Fibroblast of peridontal ligament (primary cell): ENCODE measurements at regions not wholly inside any gene's neighbourhood (a gene's known extent, or its start where the extent isn't known, plus 50 kb on each side); places are given as distances from the start of the nearest gene placed in this dataset.
"Not testable (repeated sequence)": the region's sequence is repeated elsewhere in the genome, so short reads cannot be mapped to it uniquely, and the experiment has no call there.

ENCODE experiments used
- DNase-seq: peaks from one replicate; pipeline ENCODE4 v3.0.0-alpha.2; 2010; ENCODE audit errors: extremely low read depth

DNA sequence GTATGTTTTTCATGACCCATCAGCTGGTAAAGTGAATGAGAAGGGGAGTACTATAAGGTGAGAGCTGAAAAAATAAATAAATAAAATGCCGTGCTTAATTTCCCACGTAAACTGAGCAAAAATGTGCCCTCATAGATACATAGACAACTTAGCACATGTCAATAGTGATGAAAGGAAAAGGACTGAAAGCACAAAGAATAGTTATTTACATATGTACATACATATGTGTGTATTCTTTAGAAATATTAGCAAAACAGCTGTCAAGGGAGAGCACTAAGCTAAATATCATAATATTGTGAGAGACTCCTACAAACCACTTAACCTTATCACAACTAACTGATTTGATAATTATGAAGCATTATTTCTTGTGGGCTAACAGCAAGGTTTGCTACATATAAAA, 213.6 kb upstream of the FTMT start:
- DNase-seq = no peak

DNA sequence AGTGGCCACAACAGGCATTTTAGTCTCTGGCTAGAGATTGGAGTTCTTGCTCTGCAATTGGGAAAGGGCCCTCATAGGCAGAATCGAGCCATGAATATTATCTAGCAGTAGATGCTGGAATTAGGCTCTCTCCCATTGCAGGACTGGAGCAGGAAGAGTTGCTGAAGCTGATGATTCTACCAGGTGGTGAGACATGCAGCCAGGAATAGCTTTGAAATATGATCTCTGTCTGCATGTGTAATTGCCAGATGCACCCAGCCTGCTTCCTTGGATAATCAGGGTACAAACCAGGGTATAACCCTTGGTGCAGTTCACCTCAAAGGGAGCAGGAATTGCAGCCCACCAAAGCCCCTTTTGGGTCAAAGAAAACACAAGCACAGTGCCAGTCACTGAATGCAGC, 211.4 kb upstream of the FTMT start:
- no peak for DNase-seq

DNA sequence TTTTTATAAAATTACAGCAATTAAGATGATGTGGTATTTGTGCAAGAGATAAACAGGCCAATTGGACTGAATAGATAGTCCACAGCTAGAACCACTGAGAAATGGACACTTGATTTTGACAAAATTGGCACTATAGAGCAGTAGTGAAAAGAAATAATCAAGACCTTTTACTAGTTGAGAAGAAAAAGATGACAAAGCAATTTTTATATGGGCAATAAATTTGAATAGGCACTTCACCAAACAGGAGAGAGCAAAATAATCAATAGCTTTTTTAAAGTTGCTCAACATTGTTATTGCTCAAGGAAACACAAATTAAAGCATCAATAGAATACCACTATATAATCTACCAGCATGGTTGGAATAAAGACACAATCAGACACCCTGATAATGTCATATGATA, 193.5 kb upstream of the FTMT start:
- DNase-seq = no peak

DNA sequence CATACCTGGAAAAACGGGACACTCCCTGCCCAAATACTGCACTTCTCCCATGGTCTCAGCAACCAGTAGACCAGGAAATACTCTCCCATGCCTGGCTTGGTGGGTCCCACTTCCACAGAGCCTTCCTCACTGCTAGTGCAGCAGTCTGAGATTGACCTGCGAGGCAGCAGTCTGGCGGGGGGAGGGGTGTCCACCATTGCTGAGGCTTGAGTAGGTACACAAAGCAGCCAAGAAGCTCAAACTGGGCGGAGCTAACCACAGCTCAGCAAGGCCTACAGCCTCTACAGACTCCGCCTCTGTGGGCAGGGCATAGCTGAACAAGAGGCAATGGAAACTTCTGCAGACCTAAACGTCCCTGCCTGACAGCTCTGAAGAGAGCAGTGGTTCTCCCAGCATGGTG, 191.5 kb upstream of the FTMT start:
- DNase-seq = no peak

DNA sequence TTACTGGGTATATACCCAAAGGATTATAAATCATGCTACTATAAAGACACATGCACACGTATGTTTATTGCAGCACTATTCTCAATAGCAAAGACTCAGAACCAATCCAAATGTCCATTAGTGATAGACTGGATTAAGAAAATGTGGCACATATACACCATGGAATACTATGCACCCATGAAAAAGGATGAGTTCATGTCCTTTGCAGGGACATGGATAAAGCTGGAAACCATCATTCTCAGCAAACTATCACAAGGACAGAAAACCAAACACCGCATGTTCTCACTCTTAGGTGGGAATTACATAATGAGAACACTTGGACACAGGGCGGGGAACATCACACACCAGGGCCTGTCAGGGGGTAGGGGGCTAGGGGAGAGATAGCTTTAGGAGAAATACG, 186.1 kb upstream of the FTMT start:
- not testable (repeated sequence) for DNase-seq

DNA sequence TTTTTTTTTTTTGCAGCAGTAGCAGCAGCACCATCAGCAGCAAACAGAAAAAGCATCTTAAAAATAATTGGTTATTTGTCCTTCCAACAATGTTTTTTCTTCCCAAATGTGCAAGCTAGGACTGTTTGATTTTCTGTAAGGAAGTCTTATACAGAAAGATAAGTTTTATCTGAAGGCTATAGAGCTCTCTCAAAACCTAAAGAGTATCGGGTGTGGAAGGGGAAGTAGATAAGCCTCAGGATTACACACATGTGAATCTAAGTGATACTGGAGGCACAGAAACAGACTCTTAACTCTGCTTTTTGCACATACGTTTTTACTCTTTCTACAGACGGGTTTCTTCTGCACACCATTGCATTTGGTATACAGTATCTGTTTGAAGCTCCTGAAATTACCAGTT, 184.4 kb upstream of the FTMT start:
- DNase-seq = no peak

DNA sequence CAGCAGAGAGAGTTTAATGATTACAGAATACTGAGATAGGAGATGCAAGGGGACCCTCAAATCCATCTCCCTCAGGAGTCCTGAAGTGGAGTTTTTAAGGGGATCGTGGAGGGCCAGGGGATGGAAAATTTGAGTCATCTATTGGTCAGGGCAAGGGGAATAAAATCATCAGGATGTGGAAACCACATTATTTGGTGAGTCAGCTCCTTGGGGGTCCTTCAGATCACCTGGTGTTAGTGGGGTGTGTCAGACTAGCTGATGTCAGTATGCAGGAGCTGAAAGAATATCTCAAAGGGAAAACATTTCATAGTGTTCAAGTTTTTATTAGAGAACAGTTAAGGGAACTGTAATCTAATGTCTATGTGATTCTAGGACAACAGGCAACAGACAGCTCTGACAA, 183.0 kb upstream of the FTMT start:
- no peak for DNase-seq

DNA sequence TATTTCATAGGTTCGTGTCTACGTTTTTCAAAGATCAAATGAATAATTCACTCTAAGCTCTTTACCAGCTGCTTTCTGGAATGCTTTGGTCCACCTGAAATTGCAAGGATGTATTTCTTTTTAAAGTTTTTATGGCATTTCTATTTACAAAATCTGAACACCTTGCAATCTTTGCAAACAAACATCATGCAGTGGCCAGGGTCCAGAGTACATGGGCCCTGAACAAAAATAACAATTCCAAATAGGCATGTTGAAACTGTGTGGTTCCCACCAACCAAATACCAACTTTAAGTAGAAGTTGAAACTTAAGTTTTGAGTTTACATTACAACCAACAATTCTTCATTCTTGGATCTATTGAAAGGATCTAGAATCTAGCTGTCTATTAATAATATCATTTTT, 180.1 kb upstream of the FTMT start:
- no peak for DNase-seq

DNA sequence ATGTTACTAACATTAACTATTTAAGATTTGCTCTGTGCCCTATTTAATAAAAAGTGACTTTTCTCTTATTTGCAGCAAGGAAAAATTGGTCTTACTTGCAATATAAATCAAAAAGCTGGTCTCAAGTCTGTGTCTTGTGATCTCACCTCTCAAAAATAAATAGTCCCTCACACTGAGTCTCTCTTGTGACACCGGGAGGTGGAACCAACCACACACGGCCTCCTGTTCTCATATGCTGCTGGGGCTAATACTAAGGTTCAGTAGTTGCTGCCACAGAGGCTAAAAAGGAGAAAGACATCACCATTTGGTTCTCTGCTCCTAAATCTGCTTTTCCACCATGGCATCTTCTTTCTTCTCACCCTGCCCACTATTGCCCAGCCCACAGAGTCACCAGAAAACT, 175.8 kb upstream of the FTMT start:
- DNase-seq = no peak

DNA sequence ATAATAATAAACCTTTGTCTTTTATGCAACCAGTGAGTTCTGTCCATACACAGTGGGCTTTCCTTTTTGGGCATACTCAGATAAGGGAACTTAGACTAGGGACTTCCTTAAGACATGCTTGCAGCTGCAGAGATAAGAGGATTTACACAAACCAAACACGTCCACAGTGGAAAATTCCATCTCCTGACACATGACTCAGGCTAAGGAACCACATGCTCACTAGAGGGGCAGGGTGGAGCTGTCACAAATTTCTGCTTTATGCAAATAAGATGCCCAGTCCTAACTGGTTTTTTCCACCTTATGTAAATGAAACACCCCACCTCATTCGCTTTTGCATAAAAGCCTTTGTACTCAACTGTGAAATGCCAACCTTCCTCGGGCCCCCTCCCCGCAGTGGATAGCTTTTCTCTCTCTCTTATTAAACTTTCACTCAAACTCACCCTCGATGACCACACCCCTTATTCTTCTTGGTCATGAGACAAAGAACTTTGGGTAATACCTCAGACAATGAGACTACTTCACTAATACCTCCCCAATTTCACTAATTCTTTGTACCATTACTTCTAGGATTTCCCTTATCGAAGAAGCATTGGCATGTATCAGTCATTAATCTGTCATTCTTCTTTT, 170.3 kb upstream of the FTMT start:
- DNase-seq = no peak

DNA sequence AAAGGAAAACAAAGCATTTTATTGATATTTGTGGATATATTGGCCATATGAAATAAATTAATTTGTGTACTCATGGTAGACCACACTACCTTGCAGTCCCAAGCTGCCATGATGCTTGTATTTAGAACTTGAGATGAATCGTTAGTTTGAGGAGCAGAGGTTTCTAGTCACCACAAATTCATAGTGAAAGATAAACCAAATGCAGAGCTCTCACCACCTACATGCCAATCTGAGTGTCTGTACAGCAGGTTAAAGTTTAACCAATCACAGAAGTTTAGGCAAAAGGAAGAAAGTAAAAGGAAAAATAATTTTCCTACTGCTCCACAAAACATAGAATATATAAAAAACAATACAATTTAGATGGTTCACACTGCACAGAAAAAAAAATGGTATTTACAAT, 163.6 kb upstream of the FTMT start:
- DNase-seq = no peak

DNA sequence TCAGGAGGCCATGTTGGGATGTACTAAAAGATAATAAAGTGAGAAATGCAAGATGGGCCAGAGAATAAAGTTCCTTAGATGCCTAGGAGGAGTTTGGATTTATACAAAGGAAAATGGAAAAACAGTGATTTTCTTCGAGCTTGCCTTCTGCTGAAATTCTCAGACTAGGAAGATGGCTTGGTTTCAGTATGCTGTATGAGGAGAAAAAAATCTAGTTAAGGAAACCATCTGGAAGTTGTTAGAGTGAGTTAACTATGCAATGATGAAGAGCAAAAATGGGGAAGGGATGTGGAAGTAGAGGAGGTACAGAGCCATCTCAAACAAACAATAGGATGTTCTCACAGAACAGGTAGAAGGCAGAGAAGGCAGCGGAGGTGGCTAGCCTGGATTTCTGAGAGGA, 162.9 kb upstream of the FTMT start:
- DNase-seq = peak; percentile 47

DNA sequence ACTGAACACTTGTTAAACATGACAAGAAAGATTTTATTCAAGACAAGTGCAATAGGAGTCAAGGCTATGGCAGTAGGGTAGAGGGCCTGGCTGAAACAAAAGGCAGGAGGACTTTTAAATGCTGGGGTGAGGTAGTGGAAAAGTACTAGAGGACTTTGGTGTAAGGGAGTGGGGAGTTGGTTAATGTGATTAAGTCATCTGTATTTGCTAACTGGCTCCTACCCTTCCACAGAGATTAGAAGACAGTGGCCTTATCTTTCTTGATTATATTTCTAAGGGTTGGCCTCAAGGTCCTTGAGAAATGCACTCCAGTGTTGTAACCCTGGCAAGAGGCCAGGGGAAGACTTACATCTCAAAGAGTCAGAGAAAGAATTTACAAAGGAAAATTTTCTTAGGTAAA, 160.2 kb upstream of the FTMT start:
- no peak for DNase-seq

DNA sequence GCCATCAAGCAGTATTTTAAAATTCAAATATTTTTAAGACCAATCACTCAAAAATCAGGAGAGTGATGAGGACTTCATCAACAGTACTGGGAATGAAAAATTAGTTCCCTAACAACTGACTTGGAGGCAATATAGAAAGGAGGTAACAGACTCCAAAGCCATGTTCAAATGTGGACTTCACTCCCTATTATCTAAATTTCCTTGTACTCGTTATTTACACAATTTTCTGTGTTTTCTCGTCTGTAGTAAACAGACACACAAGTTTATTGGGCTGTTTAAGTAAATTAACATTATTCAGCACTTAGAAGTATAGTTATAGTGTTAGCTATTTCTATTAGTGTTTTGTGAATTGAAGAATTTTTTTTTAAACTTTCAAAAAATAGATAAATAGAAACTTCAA, 159.5 kb upstream of the FTMT start:
- no peak for DNase-seq

DNA sequence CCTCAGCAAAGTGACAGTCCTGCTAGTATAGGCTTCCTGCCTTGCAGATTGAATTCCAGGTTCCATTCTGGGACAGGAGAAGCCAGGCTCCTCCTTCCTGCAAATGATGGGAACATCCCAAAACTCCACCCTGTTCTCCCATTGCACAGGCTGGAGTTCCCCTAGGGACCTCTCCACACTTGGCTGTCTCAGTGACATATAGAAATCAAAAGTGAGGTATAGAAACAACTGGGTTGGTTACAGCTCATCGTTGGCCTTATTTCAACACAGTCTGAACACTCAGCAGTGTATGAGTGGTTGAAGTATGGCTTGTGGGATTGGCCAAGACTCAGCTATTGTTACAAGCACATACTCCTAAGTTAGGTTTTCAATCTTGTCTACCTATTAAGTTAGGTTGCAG, 157.8 kb upstream of the FTMT start:
- no peak for DNase-seq

DNA sequence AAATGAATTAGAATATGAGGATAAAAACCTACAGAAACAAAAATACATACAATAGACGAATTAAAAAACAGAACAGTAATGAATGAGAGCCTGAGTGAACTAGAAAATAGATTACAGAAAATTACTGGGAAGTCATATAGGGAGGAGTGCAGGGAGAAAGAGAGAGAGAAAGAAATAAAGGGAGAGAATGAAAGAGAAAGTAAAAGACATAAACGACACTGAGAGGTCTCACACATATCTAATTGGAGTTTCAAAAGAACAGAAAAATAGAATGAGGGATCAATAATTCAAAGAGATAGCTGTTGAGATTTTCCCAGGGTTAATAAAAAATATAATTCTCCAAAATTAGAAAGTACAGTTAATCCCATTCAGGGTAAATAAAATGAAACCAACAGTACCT, 156.4 kb upstream of the FTMT start:
- no peak for DNase-seq

DNA sequence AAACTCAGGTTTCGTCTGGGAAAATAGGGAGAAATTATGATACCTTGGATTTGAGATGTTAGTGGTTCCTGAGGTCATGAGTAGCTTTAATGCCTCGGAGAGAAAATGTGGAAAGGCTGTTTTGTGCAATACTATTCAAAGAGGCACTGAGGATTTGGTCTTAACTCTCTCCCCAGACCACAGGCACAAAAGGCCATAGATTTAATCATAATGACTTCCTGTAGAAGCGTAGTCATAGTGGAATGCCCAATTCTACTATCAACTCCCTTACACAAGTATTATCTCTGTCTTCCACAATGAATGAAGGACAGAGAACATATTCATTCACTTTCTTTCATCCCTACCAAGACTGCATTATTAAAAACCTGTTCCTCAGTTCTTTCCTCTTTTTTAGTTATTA, 153.0 kb upstream of the FTMT start:
- DNase-seq = no peak

DNA sequence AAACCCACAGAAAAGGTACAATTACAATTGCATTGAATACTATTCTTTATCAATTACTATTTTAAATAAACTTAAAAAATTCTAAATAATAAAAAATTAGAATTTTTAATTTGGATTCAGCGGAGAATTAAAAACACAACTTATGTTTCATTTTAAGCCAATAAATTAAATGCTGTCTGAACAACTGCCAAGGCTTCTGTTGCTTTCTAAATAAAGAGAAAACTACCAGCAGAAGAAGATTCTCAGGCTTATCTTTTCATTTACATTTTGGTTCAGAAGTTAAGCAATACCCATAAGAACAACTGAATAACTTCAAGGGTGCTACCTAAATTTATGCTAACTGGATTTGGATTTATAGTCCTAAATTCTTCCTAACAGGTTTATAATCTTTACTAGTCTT, 150.0 kb upstream of the FTMT start:
- DNase-seq = no peak

DNA sequence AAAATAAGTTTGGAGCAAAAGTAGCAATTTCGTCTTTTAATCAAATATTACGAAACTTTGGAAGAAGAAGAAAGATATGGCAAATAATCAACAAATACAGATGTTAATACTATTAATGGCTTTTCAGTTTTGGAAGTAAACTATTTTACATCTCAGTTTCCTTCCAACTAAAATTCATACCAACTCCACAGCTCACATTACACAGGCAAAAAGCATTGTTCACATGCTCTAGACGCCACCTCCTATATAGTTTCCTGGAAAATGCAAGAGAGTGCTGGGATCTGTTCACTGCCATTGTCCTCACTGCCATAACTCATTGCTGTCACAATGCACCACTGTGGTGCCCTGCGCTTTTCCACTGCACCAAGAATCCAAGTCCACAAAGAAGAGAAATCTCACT, 149.0 kb upstream of the FTMT start:
- DNase-seq = no peak

DNA sequence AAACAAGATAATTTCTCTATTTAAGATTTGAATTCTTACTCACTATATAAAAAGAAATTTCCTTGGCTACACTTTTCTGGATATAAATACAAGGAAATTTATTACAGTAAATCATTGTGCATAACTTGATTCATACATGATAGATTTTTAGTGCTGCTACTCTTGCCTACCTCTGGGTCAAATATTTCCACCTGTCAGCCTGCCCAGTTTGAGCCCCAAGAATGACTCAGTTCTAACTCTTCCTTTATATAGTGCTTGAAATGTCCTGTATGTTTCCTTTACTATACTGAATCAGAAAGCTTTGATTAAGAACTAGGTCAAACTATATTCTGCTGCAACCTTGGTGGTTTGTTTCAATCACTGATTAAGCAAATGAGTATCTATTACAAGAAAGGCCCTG, 147.4 kb upstream of the FTMT start:
- DNase-seq = no peak

DNA sequence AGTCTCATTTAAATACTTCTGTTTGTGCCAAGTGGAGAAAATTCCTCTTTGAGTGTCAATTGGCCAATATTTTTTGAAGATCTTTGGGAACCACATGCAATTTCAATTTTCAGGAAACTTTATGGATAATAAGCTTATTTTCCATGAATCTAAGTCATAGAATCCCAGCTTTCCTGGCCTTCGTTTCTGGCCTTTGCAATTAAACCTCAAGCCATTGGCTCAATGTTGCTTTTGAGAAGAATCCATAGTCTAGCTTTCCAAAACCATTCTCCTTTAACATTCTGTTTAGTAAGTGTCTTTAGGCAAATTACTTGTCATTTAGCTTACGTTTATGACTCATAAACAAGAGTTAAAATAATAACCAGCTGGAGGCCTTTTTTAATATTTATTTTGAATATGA, 145.0 kb upstream of the FTMT start:
- no peak for DNase-seq

DNA sequence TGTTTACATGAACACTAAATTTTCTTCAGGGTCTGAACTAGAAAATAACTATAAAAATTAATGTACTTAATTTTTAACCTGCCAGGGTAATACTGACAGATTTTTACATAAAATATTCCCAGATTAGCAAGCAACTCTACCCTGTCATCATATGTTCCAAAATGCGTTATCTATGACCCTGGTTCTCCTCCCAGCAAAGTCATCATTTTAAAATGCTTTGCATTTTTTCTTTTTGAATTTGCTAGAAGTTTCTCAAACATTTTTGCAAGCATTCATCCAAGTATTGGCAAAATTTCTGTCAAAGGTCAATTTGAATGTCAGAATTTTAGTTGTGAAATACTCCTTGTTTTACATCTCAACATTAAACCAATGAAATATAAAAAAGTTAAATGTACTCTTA, 144.5 kb upstream of the FTMT start:
- DNase-seq = peak; percentile 29

DNA sequence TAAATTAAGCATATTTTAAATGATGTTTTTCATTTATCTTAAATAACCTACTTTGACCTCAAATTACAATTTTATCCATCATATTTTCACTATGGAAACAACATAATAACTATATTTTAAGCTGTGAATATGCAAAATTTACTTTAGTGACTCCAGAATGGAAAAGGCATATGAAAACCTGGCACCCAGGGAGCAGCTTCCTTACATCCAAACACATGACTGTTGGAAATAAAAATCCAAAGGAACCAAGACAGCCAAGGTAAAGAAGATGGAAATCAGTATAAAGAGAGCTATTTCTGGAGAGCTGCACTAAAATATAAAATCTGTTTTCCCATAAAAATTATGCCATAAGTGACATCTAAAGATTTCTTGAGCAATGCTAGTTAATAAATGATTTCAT, 140.3 kb upstream of the FTMT start:
- no peak for DNase-seq

DNA sequence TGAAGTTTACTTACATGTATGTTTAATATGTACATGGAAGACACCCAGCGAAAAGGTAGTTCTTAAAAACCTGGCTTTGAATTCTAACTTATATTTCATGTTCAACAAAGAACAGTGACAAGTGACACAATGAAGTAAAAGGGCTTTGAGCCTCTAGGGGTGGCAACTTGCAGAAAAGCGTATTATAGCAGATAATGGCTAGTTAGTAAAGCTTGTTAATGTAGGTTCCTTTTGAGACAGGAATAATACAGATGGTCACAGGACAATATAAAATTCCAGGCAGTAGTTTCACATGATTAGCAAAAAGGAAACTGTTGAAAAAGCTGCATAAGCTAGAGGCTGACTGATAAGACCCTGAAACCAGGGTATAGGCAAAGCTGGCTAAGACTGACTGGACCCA, 132.4 kb upstream of the FTMT start:
- DNase-seq = no peak

DNA sequence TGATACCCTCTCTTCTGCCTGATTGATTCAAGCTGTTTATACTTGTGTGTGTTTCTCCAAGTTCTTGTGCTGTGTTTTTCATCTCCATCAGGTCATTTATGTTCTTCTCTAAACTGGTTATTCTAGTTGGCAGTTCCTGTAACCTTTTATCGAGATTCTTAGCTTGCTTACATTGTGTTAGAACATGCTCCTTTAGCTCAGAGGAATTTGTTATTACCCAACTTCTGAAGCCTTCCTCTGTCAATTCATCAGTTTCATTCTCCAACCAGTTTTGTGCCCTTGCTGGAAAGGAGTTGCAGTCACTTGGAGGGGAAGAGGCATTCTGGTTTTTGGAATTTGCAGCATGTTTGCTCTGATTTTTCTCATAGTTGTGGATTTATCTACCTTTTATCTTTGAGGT, 126.2 kb upstream of the FTMT start:
- DNase-seq = no peak
